ENCODE measurements at regions not wholly inside any gene's neighbourhood (a gene's known extent, or its start where the extent isn't known, plus 50 kb on each side); places are given as distances from the start of the nearest gene placed in this dataset.

GRCh38 chr14:89600029-89600428 is 183.0 kb upstream of the FOXN3 start:
- H3K4me1 ChIP-seq (replicated peaks; ENCODE audit: insufficient read depth) = no peaks in the 10 kb centered on the region
- no peaks in the 10 kb centered on the region for H3K9me3 ChIP-seq (ENCODE audit: insufficient read depth, low read depth)
- no peaks in the 10 kb centered on the region for H4K20me1 ChIP-seq (ENCODE audit: insufficient read depth)
- H3K79me2 ChIP-seq (ENCODE audit: low read depth) = no peaks in the 10 kb centered on the region
- H3K4me3 ChIP-seq = no peak overlapping the region
- POLR2A ChIA-PET (ENCODE audit: unreplicated experiment) = no interaction called here
- H3K4me2 ChIP-seq = no peak overlapping the region
- no peaks in the 10 kb centered on the region for H3K36me3 ChIP-seq (ENCODE audit: low read depth)
- no peak overlapping the region for H2AFZ ChIP-seq
- BruUV-seq (replicated peaks) = no TSS peak
- no peaks in the 10 kb centered on the region for H3F3A ChIP-seq (ENCODE audit: insufficient read depth, low read depth)
- no peaks in the 10 kb centered on the region for H3K9me2 ChIP-seq (ENCODE audit: insufficient read depth)
- intact Hi-C loops (cut with micrococcal nuclease; ENCODE audit: unreplicated experiment) = no loop called here
- no peaks in the 10 kb centered on the region for H3K27me3 ChIP-seq (ENCODE audit: insufficient read depth, low read depth)
- CTCF ChIA-PET = no interaction called here
- DNase-seq = no peak
- H3K27ac ChIP-seq = no peak overlapping the region
- TF ChIP-seq EZH2 (IDR thresholded peaks at IDR 0.05; ENCODE audit: low read depth) = no peak
- TF ChIP-seq, protein P1, sequence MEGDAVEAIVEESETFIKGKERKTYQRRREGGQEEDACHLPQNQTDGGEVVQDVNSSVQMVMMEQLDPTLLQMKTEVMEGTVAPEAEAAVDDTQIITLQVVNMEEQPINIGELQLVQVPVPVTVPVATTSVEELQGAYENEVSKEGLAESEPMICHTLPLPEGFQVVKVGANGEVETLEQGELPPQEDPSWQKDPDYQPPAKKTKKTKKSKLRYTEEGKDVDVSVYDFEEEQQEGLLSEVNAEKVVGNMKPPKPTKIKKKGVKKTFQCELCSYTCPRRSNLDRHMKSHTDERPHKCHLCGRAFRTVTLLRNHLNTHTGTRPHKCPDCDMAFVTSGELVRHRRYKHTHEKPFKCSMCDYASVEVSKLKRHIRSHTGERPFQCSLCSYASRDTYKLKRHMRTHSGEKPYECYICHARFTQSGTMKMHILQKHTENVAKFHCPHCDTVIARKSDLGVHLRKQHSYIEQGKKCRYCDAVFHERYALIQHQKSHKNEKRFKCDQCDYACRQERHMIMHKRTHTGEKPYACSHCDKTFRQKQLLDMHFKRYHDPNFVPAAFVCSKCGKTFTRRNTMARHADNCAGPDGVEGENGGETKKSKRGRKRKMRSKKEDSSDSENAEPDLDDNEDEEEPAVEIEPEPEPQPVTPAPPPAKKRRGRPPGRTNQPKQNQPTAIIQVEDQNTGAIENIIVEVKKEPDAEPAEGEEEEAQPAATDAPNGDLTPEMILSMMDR (conservative IDR thresholded peaks at IDR 0.05) = no peak

- POLR2A ChIA-PET (ENCODE audit: unreplicated experiment) = no interaction called here
- H3K36me3 ChIP-seq (ENCODE audit: low read depth) = no peaks in the 10 kb centered on the region
- no peaks in the 10 kb centered on the region for H3K79me2 ChIP-seq (ENCODE audit: low read depth)
- CTCF ChIA-PET = no interaction called here
- TF ChIP-seq, protein P1 (conservative IDR thresholded peaks at IDR 0.05) = no peak
- TF ChIP-seq EZH2 (IDR thresholded peaks at IDR 0.05; ENCODE audit: low read depth) = no peak
- no peak overlapping the region for H3K4me3 ChIP-seq
- no peaks in the 10 kb centered on the region for H3K27me3 ChIP-seq (ENCODE audit: insufficient read depth, low read depth)
- H3F3A ChIP-seq (ENCODE audit: insufficient read depth, low read depth) = no peaks in the 10 kb centered on the region
- no peaks in the 10 kb centered on the region for H3K4me1 ChIP-seq (replicated peaks; ENCODE audit: insufficient read depth)
- H2AFZ ChIP-seq = no peak overlapping the region
- no peak for DNase-seq
- intact Hi-C loops (cut with micrococcal nuclease; ENCODE audit: unreplicated experiment) = no loop called here
- no peaks in the 10 kb centered on the region for H3K9me2 ChIP-seq (ENCODE audit: insufficient read depth)
- H4K20me1 ChIP-seq (ENCODE audit: insufficient read depth) = no peaks in the 10 kb centered on the region
- no peak overlapping the region for H3K27ac ChIP-seq
- BruUV-seq (replicated peaks) = no TSS peak
- no peaks in the 10 kb centered on the region for H3K9me3 ChIP-seq (ENCODE audit: insufficient read depth, low read depth)
- H3K4me2 ChIP-seq = no peak overlapping the region
These were observed 181.6 kb upstream of the FOXN3 start for GRCh38 chr14:89598548-89599186.

DNA sequence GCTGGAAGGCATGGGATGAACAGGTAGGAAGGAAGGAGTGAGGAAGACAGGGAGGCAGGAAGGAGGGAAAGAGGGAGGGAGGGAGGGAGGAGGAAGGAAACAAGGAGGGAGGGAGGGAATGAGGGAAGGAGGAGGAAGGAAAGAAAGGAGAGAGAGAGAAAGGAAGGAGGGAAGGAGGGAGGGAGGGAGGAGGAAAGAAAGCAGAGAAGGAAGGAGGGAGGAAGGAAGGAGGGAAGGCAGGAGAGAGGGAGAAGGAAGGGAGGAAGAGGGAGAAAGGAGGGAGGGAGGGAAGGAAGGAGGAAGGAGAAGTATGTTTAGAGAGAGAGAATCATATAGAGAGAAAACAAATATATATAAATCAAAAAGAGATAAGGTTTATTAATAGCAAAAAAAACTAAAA is 175.9 kb upstream of the FOXN3 start:
- Histone ChIP-seq H3K79me2 (ENCODE audit: low read depth) (no peaks in the 10 kb centered on the region), H3K27ac (no peak overlapping the region), H4K20me1 (ENCODE audit: insufficient read depth) (no peaks in the 10 kb centered on the region), H3K4me1 (replicated peaks; ENCODE audit: insufficient read depth) (no peaks in the 10 kb centered on the region), H3K4me3 (no peak overlapping the region), H3K4me2 (no peak overlapping the region), H2AFZ (no peak overlapping the region), H3K9me2 (ENCODE audit: insufficient read depth) (no peaks in the 10 kb centered on the region), H3K27me3 (ENCODE audit: insufficient read depth, low read depth) (peaks cover 30% of the 10 kb centered on the region), H3K36me3 (ENCODE audit: low read depth) (no peaks in the 10 kb centered on the region), H3F3A (ENCODE audit: insufficient read depth, low read depth) (no peaks in the 10 kb centered on the region), H3K9me3 (ENCODE audit: insufficient read depth, low read depth) (no peaks in the 10 kb centered on the region)
- TF ChIP-seq, protein P1 (conservative IDR thresholded peaks at IDR 0.05) = no peak
- TF ChIP-seq EZH2 (IDR thresholded peaks at IDR 0.05; ENCODE audit: low read depth) = no peak
- ChIA-PET CTCF (no interaction called here), POLR2A (ENCODE audit: unreplicated experiment) (no interaction called here)
- no peak for DNase-seq
- BruUV-seq (replicated peaks) = no TSS peak
- intact Hi-C loops (cut with micrococcal nuclease; ENCODE audit: unreplicated experiment) = no loop called here
